Left lung (tissue), 4 donors: ENCODE measurements at regions not wholly inside any gene's neighbourhood (a gene's known extent, or its start where the extent isn't known, plus 50 kb on each side); places are given as distances from the start of the nearest gene placed in this dataset.
A peak's percentile ranks its signal among the peaks of the same experiment; 100 is the strongest.

Experiments
- ATAC-seq: fragments of 200-7000 bp; cut with Tn5 transposase; one replicate; pipeline ENCODE4 v1.9.1; 2020; ENCODE audit warnings: moderate library complexity
- DNase-seq, 4 donors: peaks; one replicate each; pipeline ENCODE4 v3.0.0-alpha.2; 2013 to 2020
- H3K27ac ChIP-seq, 2 donors: fragments of 200-600 bp; sonication (generic) in 1 of 2; one replicate each; pipeline versions ENCODE4 v1.5.0 to v1.8.0; 2020 to 2021
- H3K27me3 ChIP-seq, 2 donors: fragments of 200-600 bp; sonication (generic) in 1 of 2; one replicate each; pipeline versions ENCODE4 v1.5.0 to v1.8.0; 2020 to 2021
- H3K36me3 ChIP-seq, 2 donors: fragments of 200-600 bp; sonication (generic) in 1 of 2; one replicate each; pipeline versions ENCODE4 v1.5.0 to v1.8.0; 2020 to 2021
- H3K4me1 ChIP-seq, 2 donors: fragments of 200-600 bp; one replicate each; pipeline ENCODE4 v1.8.0; 2021
- H3K4me3 ChIP-seq, 2 donors: fragments of 200-600 bp; sonication (generic) in 1 of 2; one replicate each; pipeline versions ENCODE4 v1.5.0 to v1.8.0; 2020 to 2021; ENCODE audit warnings: mild to moderate bottlenecking in 1 of 2
- H3K9me3 ChIP-seq, 2 donors: fragments of 200-600 bp; sonication (generic) in 1 of 2; one replicate each; pipeline versions ENCODE4 v1.5.0 to v1.8.0; 2020 to 2021
- intact Hi-C, 2 donors: fragments of 100-400 bp; cut with DNase I; formaldehyde crosslinking; loops; one replicate each; pipeline versions ENCODE4 v1.11.2 to v1.14.2; 2022
- TF ChIP-seq, protein P1 (sequence below), 2 donors: fragments of 200-600 bp; sonication (generic) in 1 of 2; IDR thresholded peaks; one replicate each; pipeline versions ENCODE4 v1.5.0 to v1.8.0; 2021; ENCODE audit warnings: antibody characterized with exemption in 2 of 2
- donor health status: DM: no; HTN: yes; CAD: no.
- donor health status: DM: no; HTN: no; CAD: no.

GRCh38 chr12:97754306-97754705 is 291.7 kb downstream of the RMST start:
- TF ChIP-seq, protein P1, sequence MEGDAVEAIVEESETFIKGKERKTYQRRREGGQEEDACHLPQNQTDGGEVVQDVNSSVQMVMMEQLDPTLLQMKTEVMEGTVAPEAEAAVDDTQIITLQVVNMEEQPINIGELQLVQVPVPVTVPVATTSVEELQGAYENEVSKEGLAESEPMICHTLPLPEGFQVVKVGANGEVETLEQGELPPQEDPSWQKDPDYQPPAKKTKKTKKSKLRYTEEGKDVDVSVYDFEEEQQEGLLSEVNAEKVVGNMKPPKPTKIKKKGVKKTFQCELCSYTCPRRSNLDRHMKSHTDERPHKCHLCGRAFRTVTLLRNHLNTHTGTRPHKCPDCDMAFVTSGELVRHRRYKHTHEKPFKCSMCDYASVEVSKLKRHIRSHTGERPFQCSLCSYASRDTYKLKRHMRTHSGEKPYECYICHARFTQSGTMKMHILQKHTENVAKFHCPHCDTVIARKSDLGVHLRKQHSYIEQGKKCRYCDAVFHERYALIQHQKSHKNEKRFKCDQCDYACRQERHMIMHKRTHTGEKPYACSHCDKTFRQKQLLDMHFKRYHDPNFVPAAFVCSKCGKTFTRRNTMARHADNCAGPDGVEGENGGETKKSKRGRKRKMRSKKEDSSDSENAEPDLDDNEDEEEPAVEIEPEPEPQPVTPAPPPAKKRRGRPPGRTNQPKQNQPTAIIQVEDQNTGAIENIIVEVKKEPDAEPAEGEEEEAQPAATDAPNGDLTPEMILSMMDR (IDR thresholded peaks at IDR 0.05), result no peak
- no peak for ATAC-seq
- no peaks in the 10 kb centered on the region for H3K9me3 ChIP-seq
- intact Hi-C loops, result no loop called here
- no peak overlapping the region for H3K27ac ChIP-seq
- no peaks in the 10 kb centered on the region for H3K27me3 ChIP-seq
- H3K4me3 ChIP-seq, result no peak overlapping the region
- H3K36me3 ChIP-seq, result no peaks in the 10 kb centered on the region
- H3K4me1 ChIP-seq, result no peaks in the 10 kb centered on the region
- DNase-seq, result no peak

- Histone ChIP-seq H3K4me1 (no peaks in the 10 kb centered on the region), H3K27ac (no peak overlapping the region), H3K27me3 (no peaks in the 10 kb centered on the region), H3K4me3 (no peak overlapping the region), H3K9me3 (no peaks in the 10 kb centered on the region), H3K36me3 (no peaks in the 10 kb centered on the region)
- ATAC-seq (no peak), DNase-seq (peak in 1 of 4 donors; percentile 34)
- intact Hi-C loops, result no loop called here
- TF ChIP-seq, protein P1 (IDR thresholded peaks at IDR 0.05), result no peak
Measured at GRCh38 chr12:97756066-97756666, 293.6 kb downstream of the RMST start.

GRCh38 chr12:97756741-97757140 is 294.1 kb downstream of the RMST start:
- intact Hi-C loops, result no loop called here
- H3K27me3 ChIP-seq, result no peaks in the 10 kb centered on the region
- no peaks in the 10 kb centered on the region for H3K9me3 ChIP-seq
- TF ChIP-seq, protein P1 (IDR thresholded peaks at IDR 0.05), result no peak
- H3K27ac ChIP-seq, result peak overlapping the region; percentile 24 to 73
- no peaks in the 10 kb centered on the region for H3K36me3 ChIP-seq
- H3K4me3 ChIP-seq, result no peak overlapping the region
- no peaks in the 10 kb centered on the region for H3K4me1 ChIP-seq
- DNase-seq, result peak in 1 of 4 donors; percentile 21
- ATAC-seq, result no peak

GRCh38 chr12:97757481-97758193 is 295.0 kb downstream of the RMST start:
- peaks cover 0 to under 1% of the 10 kb centered on the region in 2 donors for H3K9me3 ChIP-seq
- peak overlapping the region; percentile 24 to 73 for H3K27ac ChIP-seq
- H3K4me3 ChIP-seq, result no peak overlapping the region
- TF ChIP-seq, protein P1 (IDR thresholded peaks at IDR 0.05), result no peak
- H3K27me3 ChIP-seq, result no peaks in the 10 kb centered on the region
- peak in 2 of 4 donors; percentile 53 to 63 for DNase-seq
- peak; percentile 15 for ATAC-seq
- intact Hi-C loops, result no loop called here
- no peaks in the 10 kb centered on the region for H3K4me1 ChIP-seq
- no peaks in the 10 kb centered on the region for H3K36me3 ChIP-seq

- ATAC-seq (peak; percentile 15), DNase-seq (no peak)
- TF ChIP-seq, protein P1 (IDR thresholded peaks at IDR 0.05), result no peak
- peak overlapping the region; percentile 24 to 73 for H3K27ac ChIP-seq
- intact Hi-C loops, result no loop called here
- H3K36me3 ChIP-seq, result no peaks in the 10 kb centered on the region
- H3K4me3 ChIP-seq, result no peak overlapping the region
- no peaks in the 10 kb centered on the region for H3K27me3 ChIP-seq
- H3K9me3 ChIP-seq, result peaks cover 0 to 5% of the 10 kb centered on the region in 2 donors
- H3K4me1 ChIP-seq, result no peaks in the 10 kb centered on the region
Measured at GRCh38 chr12:97758194-97758501, 295.5 kb downstream of the RMST start.
